Psoas muscle (tissue), 7 donors: ENCODE measurements at regions not wholly inside any gene's neighbourhood (a gene's known extent, or its start where the extent isn't known, plus 50 kb on each side); places are given as distances from the start of the nearest gene placed in this dataset.

ENCODE experiments used
- ATAC-seq, 4 donors: fragments of 200-7000 bp; cut with Tn5 transposase; one replicate each; pipeline ENCODE4 v1.9.1; 2020; ENCODE audit warnings: moderate library complexity in 3 of 4, mild to moderate bottlenecking in 2 of 4
- DNase-seq, 2 donors: peaks; one replicate each; pipeline ENCODE4 v3.0.0-alpha.2; 2020
- H3K27ac ChIP-seq: fragments of 200-600 bp; one replicate; pipeline ENCODE4 v1.8.0; 2022
- H3K27me3 ChIP-seq, 3 donors: fragments of 200-600 bp in 1 of 3; one replicate each; pipeline versions ENCODE4 v1.6.1 to v1.8.0; 2013 to 2022; ENCODE audit warnings: low read length in 2 of 3, mild to moderate bottlenecking in 2 of 3, moderate library complexity in 1 of 3; ENCODE audit not compliant: insufficient read depth in 3 of 3
- H3K36me3 ChIP-seq, 2 donors: fragments of 200-600 bp in 1 of 2; one replicate each; pipeline versions ENCODE4 v1.6.1 to v1.8.0; 2013 to 2022; ENCODE audit warnings: low read depth in 1 of 2, mild to moderate bottlenecking in 1 of 2, moderate library complexity in 1 of 2; ENCODE audit not compliant: insufficient read depth in 1 of 2
- H3K4me1 ChIP-seq: fragments of 200-600 bp; one replicate; pipeline ENCODE4 v1.8.0; 2022
- H3K4me3 ChIP-seq: fragments of 200-600 bp; one replicate; pipeline ENCODE4 v1.8.0; 2022; ENCODE audit warnings: mild to moderate bottlenecking
- H3K9me3 ChIP-seq: fragments of 200-600 bp; one replicate; pipeline ENCODE4 v1.8.0; 2022
- WGBS, 3 donors: extraction: QIAGEN DNeasy Blood & Tissue Kit; methylation state at CpG; one replicate each; pipeline versions ENCODE4 v1.1.6 to v1.1.7; 2013; 5-methylcytosine and 5-hydroxymethylcytosine counted together
- intact Hi-C, 2 donors: fragments of 100-400 bp; cut with DNase I; formaldehyde crosslinking; loops; one replicate each; pipeline versions ENCODE4 v1.11.0 to v1.14.2; 2022
- TF ChIP-seq, protein P1 (sequence below): fragments of 200-600 bp; IDR thresholded peaks from one replicate; pipeline ENCODE4 v1.8.0; 2022; ENCODE audit warnings: antibody characterized with exemption
- donor health status: healthy with polysubstance abuse.
- donor health status: DM: no; HTN: no; CAD: no; lungs with moderate emphysema.
- donor health status: Bipolar disorder and iron deficiency.
- donor health status: healthy.
- donor health status: DM: yes; HTN: yes; CAD: no.
- donor health status: DM: no; HTN: no; CAD: no.
- donor health status: DM: yes; HTN: yes; CAD: no.

GRCh38 chr19:5260381-5260967 is 80.1 kb downstream of the PTPRS start:
- ATAC-seq (no peak), DNase-seq (no peak)
- TF ChIP-seq, protein P1, sequence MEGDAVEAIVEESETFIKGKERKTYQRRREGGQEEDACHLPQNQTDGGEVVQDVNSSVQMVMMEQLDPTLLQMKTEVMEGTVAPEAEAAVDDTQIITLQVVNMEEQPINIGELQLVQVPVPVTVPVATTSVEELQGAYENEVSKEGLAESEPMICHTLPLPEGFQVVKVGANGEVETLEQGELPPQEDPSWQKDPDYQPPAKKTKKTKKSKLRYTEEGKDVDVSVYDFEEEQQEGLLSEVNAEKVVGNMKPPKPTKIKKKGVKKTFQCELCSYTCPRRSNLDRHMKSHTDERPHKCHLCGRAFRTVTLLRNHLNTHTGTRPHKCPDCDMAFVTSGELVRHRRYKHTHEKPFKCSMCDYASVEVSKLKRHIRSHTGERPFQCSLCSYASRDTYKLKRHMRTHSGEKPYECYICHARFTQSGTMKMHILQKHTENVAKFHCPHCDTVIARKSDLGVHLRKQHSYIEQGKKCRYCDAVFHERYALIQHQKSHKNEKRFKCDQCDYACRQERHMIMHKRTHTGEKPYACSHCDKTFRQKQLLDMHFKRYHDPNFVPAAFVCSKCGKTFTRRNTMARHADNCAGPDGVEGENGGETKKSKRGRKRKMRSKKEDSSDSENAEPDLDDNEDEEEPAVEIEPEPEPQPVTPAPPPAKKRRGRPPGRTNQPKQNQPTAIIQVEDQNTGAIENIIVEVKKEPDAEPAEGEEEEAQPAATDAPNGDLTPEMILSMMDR, result no peak
- peaks cover 0 to 59% of the 10 kb centered on the region in 2 donors for H3K36me3 ChIP-seq
- 92 to 95% (median 93%) methylated on average over 19 to 20 of the region's 20 CpGs for WGBS, 3 donors
- intact Hi-C loops, result no loop called here
- H3K9me3 ChIP-seq, result no peaks in the 10 kb centered on the region
- H3K27ac ChIP-seq, result no peak overlapping the region
- no peaks in the 10 kb centered on the region for H3K4me1 ChIP-seq
- H3K27me3 ChIP-seq, result no peaks in the 10 kb centered on the region
- no peak overlapping the region for H3K4me3 ChIP-seq

- no peak overlapping the region for H3K27ac ChIP-seq
- DNase-seq (no peak), ATAC-seq (no peak)
- H3K36me3 ChIP-seq, result peaks cover 0 to 58% of the 10 kb centered on the region in 2 donors
- H3K9me3 ChIP-seq, result peaks cover 5% of the 10 kb centered on the region
- H3K4me1 ChIP-seq, result no peaks in the 10 kb centered on the region
- intact Hi-C loops, result no loop called here
- H3K27me3 ChIP-seq, result no peaks in the 10 kb centered on the region
- WGBS, 3 donors, result 94 to 99% (median 97%) methylated on average over 4 of the region's 4 CpGs
- H3K4me3 ChIP-seq, result no peak overlapping the region
- TF ChIP-seq, protein P1, result no peak
Measured at GRCh38 chr19:5259750-5260149, 80.9 kb downstream of the PTPRS start.

DNA sequence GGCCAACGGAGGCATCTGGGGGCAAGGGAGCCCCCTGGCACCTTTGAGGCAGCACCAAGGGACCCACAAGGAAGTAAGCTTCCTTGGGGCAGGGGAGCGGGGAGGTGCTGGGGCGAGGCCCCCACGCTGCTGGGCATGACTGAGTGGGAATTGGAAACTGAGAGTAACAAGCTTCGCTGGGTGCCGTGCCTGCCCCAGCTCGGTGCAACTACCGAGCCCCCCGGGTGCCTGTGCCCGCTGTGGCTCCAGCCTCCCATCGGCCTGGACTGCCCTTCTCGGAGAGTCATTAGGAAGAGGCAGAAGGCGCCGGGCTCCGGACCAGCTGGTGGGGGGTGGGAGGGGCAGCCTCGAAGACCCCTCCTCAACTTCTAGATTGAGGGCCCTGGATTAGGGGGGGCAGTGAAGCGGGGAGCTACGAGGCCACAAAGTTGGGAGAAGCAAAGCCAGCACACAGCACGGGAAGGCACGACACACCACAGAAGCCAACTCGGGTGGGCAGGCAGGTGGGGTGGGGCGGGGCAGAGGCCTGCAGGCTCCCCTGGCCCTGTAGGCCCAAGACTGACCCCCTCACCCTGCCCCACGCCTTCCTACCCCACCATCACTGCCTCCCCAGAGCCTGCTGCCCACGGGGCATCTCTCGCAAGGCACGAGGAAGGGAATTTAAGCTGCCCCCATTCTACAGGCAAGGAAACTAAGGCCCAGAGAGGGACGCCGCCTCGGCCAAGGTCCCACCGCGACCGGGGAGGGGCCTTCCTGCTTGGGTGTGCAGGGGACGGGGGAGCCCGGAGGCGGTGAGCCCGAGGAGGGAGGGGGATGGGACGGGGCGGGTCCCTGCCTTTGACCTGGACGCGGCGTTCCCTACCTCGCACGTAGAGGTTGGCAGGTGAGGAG is 83.2 kb downstream of the PTPRS start:
- H3K36me3 ChIP-seq, result peaks cover 0 to 44% of the 10 kb centered on the region in 2 donors

GRCh38 chr19:5255602-5256231 is 84.9 kb downstream of the PTPRS start:
- Histone ChIP-seq H3K27ac (no peak overlapping the region), H3K27me3 (no peaks in the 10 kb centered on the region), H3K9me3 (peaks cover 8% of the 10 kb centered on the region), H3K36me3 (peaks cover 0 to 38% of the 10 kb centered on the region in 2 donors), H3K4me3 (no peak overlapping the region), H3K4me1 (no peaks in the 10 kb centered on the region)
- DNase-seq, result no peak
- TF ChIP-seq, protein P1, result no peak
- intact Hi-C loops, result no loop called here
- ATAC-seq, result no peak
- WGBS, 3 donors, result 96 to 97% (median 97%) methylated on average over 22 of the region's 22 CpGs

More for the DNA sequence above, 83.2 kb downstream of the PTPRS start:
- no peak for ATAC-seq
- H3K4me3 ChIP-seq, result no peak overlapping the region
- intact Hi-C loops, result no loop called here
- H3K9me3 ChIP-seq, result peaks cover 8% of the 10 kb centered on the region
- no peaks in the 10 kb centered on the region for H3K27me3 ChIP-seq
- no peak for DNase-seq
- H3K4me1 ChIP-seq, result no peaks in the 10 kb centered on the region
- 96% methylated on average over 38 to 43 of the region's 43 CpGs for WGBS, 3 donors
- H3K27ac ChIP-seq, result no peak overlapping the region
- TF ChIP-seq, protein P1, result no peak
